ENCODE measurements at regions not wholly inside any gene's neighbourhood (a gene's known extent, or its start where the extent isn't known, plus 50 kb on each side); places are given as distances from the start of the nearest gene placed in this dataset.
A peak's percentile ranks its signal among the peaks of the same experiment; 100 is the strongest.

GRCh38 chr6:156725712-156726111 is 51.5 kb upstream of the ARID1B start:
- Histone ChIP-seq H3K4me1 (replicated peaks) (peaks cover 7% of the 10 kb centered on the region), H3K9me3 (no peaks in the 10 kb centered on the region), H3K36me3 (no peaks in the 10 kb centered on the region), H3K27ac (no peak overlapping the region), H3K27me3 (replicated peaks; ENCODE audit: insufficient read depth) (no peaks in the 10 kb centered on the region), H3K4me3 (no peak overlapping the region)
- intact Hi-C loops (cut with DNase I), result no loop called here
- TF ChIP-seq CTCF (IDR thresholded peaks at IDR 0.05) (no peak), POLR2A (IDR thresholded peaks at IDR 0.05) (no peak), POLR2AphosphoS5 (IDR thresholded peaks at IDR 0.05) (no peak)
- DNase-seq (ENCODE audit: low spot score), result no peak

- Histone ChIP-seq H3K4me3 (no peak overlapping the region), H3K9me3 (no peaks in the 10 kb centered on the region), H3K36me3 (no peaks in the 10 kb centered on the region), H3K27me3 (replicated peaks; ENCODE audit: insufficient read depth) (no peaks in the 10 kb centered on the region), H3K4me1 (replicated peaks) (peaks cover 15% of the 10 kb centered on the region), H3K27ac (peak overlapping the region; percentile 90 to 95)
- peak; percentile 79 for DNase-seq (ENCODE audit: low spot score)
- 29% methylated on average over 17 of the region's 17 CpGs for WGBS
- TF ChIP-seq POLR2AphosphoS5 (IDR thresholded peaks at IDR 0.05), result peak; percentile 31
- no peak for TF ChIP-seq POLR2A (IDR thresholded peaks at IDR 0.05)
- no peak for TF ChIP-seq CTCF (IDR thresholded peaks at IDR 0.05)
- intact Hi-C loops (cut with DNase I), result loop anchor here (2.0 to 5.0 kb wide), 2 partner anchors 34 to 56 kb away; partner anchors contain the start of gene ARID1B
Observed at GRCh38 chr6:156720691-156721685, 56.2 kb upstream of the ARID1B start.

- Histone ChIP-seq H3K27me3 (replicated peaks; ENCODE audit: insufficient read depth) (no peaks in the 10 kb centered on the region), H3K4me3 (peak overlapping the region; percentile 6 to 12), H3K27ac (peak overlapping the region; percentile 90 to 95), H3K36me3 (no peaks in the 10 kb centered on the region), H3K4me1 (replicated peaks) (peaks cover 15% of the 10 kb centered on the region), H3K9me3 (no peaks in the 10 kb centered on the region)
- TF ChIP-seq POLR2A (IDR thresholded peaks at IDR 0.05), result peak; percentile 60
- peak in 1 of 4 experiments; percentile 22 for TF ChIP-seq CTCF (IDR thresholded peaks at IDR 0.05)
- peak; percentile 92 for TF ChIP-seq POLR2AphosphoS5 (IDR thresholded peaks at IDR 0.05)
- 12% methylated on average over 50 of the region's 50 CpGs for WGBS
- intact Hi-C loops (cut with DNase I), result loop anchor here (2.0 to 5.0 kb wide), 2 partner anchors 33 to 57 kb away; partner anchors contain the start of gene ARID1B
- peak; percentile 97 for DNase-seq (ENCODE audit: low spot score)
Observed at GRCh38 chr6:156719720-156720563, 57.2 kb upstream of the ARID1B start.

GRCh38 chr6:156719395-156719719 is 57.8 kb upstream of the ARID1B start:
- H3K27ac ChIP-seq, result peak overlapping the region; percentile 90 to 95
- intact Hi-C loops (cut with DNase I), result no loop called here
- H3K9me3 ChIP-seq, result no peaks in the 10 kb centered on the region
- TF ChIP-seq CTCF (IDR thresholded peaks at IDR 0.05) (no peak), POLR2A (IDR thresholded peaks at IDR 0.05) (no peak), POLR2AphosphoS5 (IDR thresholded peaks at IDR 0.05) (no peak)
- peaks cover 15% of the 10 kb centered on the region for H3K4me1 ChIP-seq (replicated peaks)
- no peaks in the 10 kb centered on the region for H3K36me3 ChIP-seq
- no peaks in the 10 kb centered on the region for H3K27me3 ChIP-seq (replicated peaks; ENCODE audit: insufficient read depth)
- H3K4me3 ChIP-seq, result peak overlapping the region in 1 of 2 donors; percentile 6
- 73% methylated on average over 13 of the region's 13 CpGs for WGBS
- DNase-seq (ENCODE audit: low spot score), result no peak

Measured in prostate gland (tissue), 2 donors.